Brain microvascular endothelial cell (primary cell): ENCODE measurements at regions not wholly inside any gene's neighbourhood (a gene's known extent, or its start where the extent isn't known, plus 50 kb on each side); places are given as distances from the start of the nearest gene placed in this dataset.

Experiments used
- DNase-seq: peaks from one replicate; pipeline ENCODE4 v3.0.0-alpha.2; 2020
- H3K27ac ChIP-seq: fragments of 250-450 bp; sonication (Bioruptor Pico); 2 replicates; pipeline ENCODE4 v1.5.1; 2020; ENCODE audit warnings: mild to moderate bottlenecking, moderate library complexity
- H3K27me3 ChIP-seq: fragments of 250-450 bp; sonication (Bioruptor Pico); replicated peaks from 2 replicates; pipeline ENCODE4 v1.5.1; 2020; ENCODE audit warnings: mild to moderate bottlenecking
- H3K36me3 ChIP-seq: fragments of 250-450 bp; sonication (Bioruptor Pico); replicated peaks from 2 replicates; pipeline ENCODE4 v1.5.1; 2020; ENCODE audit warnings: mild to moderate bottlenecking
- H3K4me3 ChIP-seq: 2 replicates; pipeline ENCODE4 v1.5.1; 2011; ENCODE audit warnings: low read depth, mild to moderate bottlenecking, control low read depth, low read length, moderate library complexity
- in situ Hi-C: cut with HindIII; loops from 2 replicates; pipeline ENCODE4 v1.10.0; 2017; ENCODE audit warnings: low sequenced_read_pairs, low pct_ligation_motif_present
- TF ChIP-seq, protein P1 (sequence below): IDR thresholded peaks from 2 replicates; pipeline ENCODE4 v1.5.1; 2011; ENCODE audit warnings: low read depth, mild to moderate bottlenecking, moderate library complexity, low read length, control low read depth, inconsistent platforms; ENCODE audit errors: missing control alignments

- TF ChIP-seq, protein P1, sequence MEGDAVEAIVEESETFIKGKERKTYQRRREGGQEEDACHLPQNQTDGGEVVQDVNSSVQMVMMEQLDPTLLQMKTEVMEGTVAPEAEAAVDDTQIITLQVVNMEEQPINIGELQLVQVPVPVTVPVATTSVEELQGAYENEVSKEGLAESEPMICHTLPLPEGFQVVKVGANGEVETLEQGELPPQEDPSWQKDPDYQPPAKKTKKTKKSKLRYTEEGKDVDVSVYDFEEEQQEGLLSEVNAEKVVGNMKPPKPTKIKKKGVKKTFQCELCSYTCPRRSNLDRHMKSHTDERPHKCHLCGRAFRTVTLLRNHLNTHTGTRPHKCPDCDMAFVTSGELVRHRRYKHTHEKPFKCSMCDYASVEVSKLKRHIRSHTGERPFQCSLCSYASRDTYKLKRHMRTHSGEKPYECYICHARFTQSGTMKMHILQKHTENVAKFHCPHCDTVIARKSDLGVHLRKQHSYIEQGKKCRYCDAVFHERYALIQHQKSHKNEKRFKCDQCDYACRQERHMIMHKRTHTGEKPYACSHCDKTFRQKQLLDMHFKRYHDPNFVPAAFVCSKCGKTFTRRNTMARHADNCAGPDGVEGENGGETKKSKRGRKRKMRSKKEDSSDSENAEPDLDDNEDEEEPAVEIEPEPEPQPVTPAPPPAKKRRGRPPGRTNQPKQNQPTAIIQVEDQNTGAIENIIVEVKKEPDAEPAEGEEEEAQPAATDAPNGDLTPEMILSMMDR: no peak
- DNase-seq: no peak
- no peaks in the 10 kb centered on the region for H3K27me3 ChIP-seq
- no peak overlapping the region for H3K4me3 ChIP-seq
- in situ Hi-C loops: no loop called here
- H3K27ac ChIP-seq: no peak overlapping the region
- H3K36me3 ChIP-seq: no peaks in the 10 kb centered on the region
These were observed 81.3 kb upstream of the COX7C start for GRCh38 chr5:86536396-86536795.

DNA sequence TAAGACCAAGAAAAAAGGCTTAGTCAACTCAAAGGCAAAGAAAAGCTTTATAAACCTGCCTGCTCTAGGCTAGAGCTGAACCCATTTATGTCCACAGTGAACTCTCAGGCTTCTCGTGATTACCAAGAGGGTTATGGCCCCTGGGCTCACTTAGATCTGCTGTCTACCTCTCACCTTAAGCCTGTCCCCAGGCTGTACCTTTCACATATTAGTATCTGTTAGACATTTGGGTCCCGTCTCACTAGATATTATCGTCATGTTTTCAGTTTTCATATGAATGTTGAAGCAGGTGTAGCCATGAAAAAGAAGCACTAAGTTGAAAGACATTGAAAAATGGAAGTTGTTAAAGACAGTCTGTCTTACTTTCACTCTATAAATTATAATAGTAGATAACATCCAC, 75.2 kb upstream of the COX7C start:
- no peak overlapping the region for H3K27ac ChIP-seq
- no peak for DNase-seq
- no peak overlapping the region for H3K4me3 ChIP-seq
- in situ Hi-C loops: no loop called here
- no peaks in the 10 kb centered on the region for H3K27me3 ChIP-seq
- no peaks in the 10 kb centered on the region for H3K36me3 ChIP-seq
- TF ChIP-seq, protein P1: no peak

- Histone ChIP-seq H3K4me3 (no peak overlapping the region), H3K27ac (no peak overlapping the region), H3K27me3 (no peaks in the 10 kb centered on the region), H3K36me3 (no peaks in the 10 kb centered on the region)
- DNase-seq: no peak
- TF ChIP-seq, protein P1: no peak
- in situ Hi-C loops: no loop called here
These were observed 71.7 kb upstream of the COX7C start for GRCh38 chr5:86546044-86546443.

DNA sequence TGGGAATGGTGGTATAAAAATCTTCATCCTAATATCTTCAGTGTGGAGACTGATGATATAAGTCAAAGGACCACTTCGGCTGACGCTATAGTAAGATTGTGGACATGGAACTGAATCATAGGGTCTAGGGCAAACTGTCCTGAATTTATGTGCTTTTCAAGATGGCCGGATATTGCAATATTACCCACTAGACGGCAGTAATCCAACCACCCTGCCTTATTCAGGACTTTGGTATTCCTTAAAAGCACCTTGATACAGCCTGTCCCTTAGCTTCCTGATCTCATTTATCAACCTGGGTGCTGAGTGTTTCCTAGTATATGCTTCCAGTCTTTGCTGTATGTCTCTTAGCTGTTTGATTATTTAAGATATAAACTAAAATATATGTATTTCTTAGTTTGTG, 71.2 kb upstream of the COX7C start:
- TF ChIP-seq, protein P1: no peak
- in situ Hi-C loops: no loop called here
- H3K36me3 ChIP-seq: no peaks in the 10 kb centered on the region

GRCh38 chr5:86554638-86555037, 63.1 kb upstream of the COX7C start:
- DNase-seq: no peak
- Histone ChIP-seq H3K27me3 (no peaks in the 10 kb centered on the region), H3K27ac (no peak overlapping the region), H3K4me3 (no peak overlapping the region), H3K36me3 (no peaks in the 10 kb centered on the region)
- TF ChIP-seq, protein P1: no peak
- in situ Hi-C loops: no loop called here

More for the DNA sequence above, 71.2 kb upstream of the COX7C start:
- no peak for DNase-seq
- Histone ChIP-seq H3K27ac (no peak overlapping the region), H3K27me3 (no peaks in the 10 kb centered on the region), H3K4me3 (no peak overlapping the region)

DNA sequence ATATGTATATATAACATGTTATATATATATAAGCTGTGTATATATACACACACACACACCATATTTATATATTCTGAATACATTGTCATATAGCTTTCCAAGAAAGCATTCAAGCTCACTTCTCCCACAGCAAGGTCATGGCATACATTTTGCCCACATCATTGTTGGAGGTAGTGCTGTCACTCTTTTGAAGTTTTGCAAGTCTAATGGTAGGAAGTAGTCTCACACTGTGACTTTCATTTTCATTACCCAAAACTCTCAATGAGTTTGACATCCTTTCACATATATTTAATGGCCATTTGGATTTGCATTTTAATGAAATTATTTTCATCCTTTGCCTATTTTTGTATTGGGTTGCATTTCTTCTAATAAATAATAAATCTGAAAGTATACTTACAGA, 59.8 kb upstream of the COX7C start:
- DNase-seq: no peak
- H3K4me3 ChIP-seq: no peak overlapping the region
- no peaks in the 10 kb centered on the region for H3K36me3 ChIP-seq
- in situ Hi-C loops: no loop called here
- TF ChIP-seq, protein P1: no peak
- no peak overlapping the region for H3K27ac ChIP-seq
- H3K27me3 ChIP-seq: no peaks in the 10 kb centered on the region
